A549 (cell line): ENCODE measurements at regions not wholly inside any gene's neighbourhood (a gene's known extent, or its start where the extent isn't known, plus 50 kb on each side); places are given as distances from the start of the nearest gene placed in this dataset.

Experiments
- BHLHE40 ChIP-seq: IDR thresholded peaks from 2 replicates; pipeline ENCODE4 v1.6.1; 2012; ENCODE audit warnings: low read depth, low read length, inconsistent platforms
- CBX8 ChIP-seq: fragments of 200-600 bp; sonication (generic); IDR thresholded peaks from 2 replicates; pipeline ENCODE4 v1.6.1; 2016
- CHD2 ChIP-seq: fragments of 150-350 bp; IDR thresholded peaks from 2 replicates; pipeline ENCODE4 v1.6.1; 2014; ENCODE audit warnings: low read length; ENCODE audit not compliant: partially characterized antibody
- EP300 ChIP-seq, 2 experiments: fragments of >200 bp; sonication (Bioruptor Twin); formaldehyde crosslinking; IDR thresholded peaks; 2 replicates in 1 of 2; 3 replicates in 1 of 2; pipeline ENCODE4 v1.6.1; 2016 to 2017
- JUNB ChIP-seq: fragments of >200 bp; sonication (Bioruptor Twin); formaldehyde crosslinking; IDR thresholded peaks from 2 replicates; pipeline ENCODE4 v1.6.1; 2016
- KDM1A ChIP-seq: fragments of 200-600 bp; sonication (generic); IDR thresholded peaks from 2 replicates; pipeline ENCODE4 v1.6.1; 2016; ENCODE audit warnings: low read depth, mild to moderate bottlenecking
- MAX ChIP-seq: IDR thresholded peaks from 2 replicates; pipeline ENCODE4 v1.6.1; 2012
- MAZ ChIP-seq: fragments of 150-350 bp; IDR thresholded peaks from 2 replicates; pipeline ENCODE4 v1.6.1; 2014; ENCODE audit warnings: antibody characterized with exemption, low read depth, low read length, borderline replicate concordance
- NR3C1 ChIP-seq: fragments of >200 bp; sonication (Bioruptor Twin); formaldehyde crosslinking; IDR thresholded peaks from 3 replicates; pipeline ENCODE4 v1.6.1; 2017
- POLR2A ChIP-seq: IDR thresholded peaks from 2 replicates; pipeline ENCODE4 v1.6.1; 2012; ENCODE audit warnings: mild to moderate bottlenecking, low read length
- POLR2AphosphoS2 ChIP-seq: conservative IDR thresholded peaks from 2 replicates; pipeline ENCODE4 v1.6.1; 2012; ENCODE audit warnings: low read length, improper control_type of control experiment, inconsistent platforms
- TF ChIP-seq, protein P1 (sequence below): fragments of >200 bp; sonication (Bioruptor Twin); formaldehyde crosslinking; IDR thresholded peaks from 3 replicates; pipeline ENCODE4 v1.5.1; 2016
- TF ChIP-seq, protein P2 (sequence below): fragments of 450-650 bp; IDR thresholded peaks from 2 replicates; pipeline ENCODE4 v1.6.1; 2014; ENCODE audit warnings: antibody characterized with exemption

- TF ChIP-seq, protein P1, sequence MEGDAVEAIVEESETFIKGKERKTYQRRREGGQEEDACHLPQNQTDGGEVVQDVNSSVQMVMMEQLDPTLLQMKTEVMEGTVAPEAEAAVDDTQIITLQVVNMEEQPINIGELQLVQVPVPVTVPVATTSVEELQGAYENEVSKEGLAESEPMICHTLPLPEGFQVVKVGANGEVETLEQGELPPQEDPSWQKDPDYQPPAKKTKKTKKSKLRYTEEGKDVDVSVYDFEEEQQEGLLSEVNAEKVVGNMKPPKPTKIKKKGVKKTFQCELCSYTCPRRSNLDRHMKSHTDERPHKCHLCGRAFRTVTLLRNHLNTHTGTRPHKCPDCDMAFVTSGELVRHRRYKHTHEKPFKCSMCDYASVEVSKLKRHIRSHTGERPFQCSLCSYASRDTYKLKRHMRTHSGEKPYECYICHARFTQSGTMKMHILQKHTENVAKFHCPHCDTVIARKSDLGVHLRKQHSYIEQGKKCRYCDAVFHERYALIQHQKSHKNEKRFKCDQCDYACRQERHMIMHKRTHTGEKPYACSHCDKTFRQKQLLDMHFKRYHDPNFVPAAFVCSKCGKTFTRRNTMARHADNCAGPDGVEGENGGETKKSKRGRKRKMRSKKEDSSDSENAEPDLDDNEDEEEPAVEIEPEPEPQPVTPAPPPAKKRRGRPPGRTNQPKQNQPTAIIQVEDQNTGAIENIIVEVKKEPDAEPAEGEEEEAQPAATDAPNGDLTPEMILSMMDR = no peak
- TF ChIP-seq KDM1A = no peak
- no peak for TF ChIP-seq CBX8
- TF ChIP-seq CHD2 = no peak
- no peak for TF ChIP-seq NR3C1
- TF ChIP-seq JUNB = no peak
- no peak for TF ChIP-seq POLR2AphosphoS2
- no peak for TF ChIP-seq MAZ
- no peak for TF ChIP-seq POLR2A
- TF ChIP-seq, protein P2, sequence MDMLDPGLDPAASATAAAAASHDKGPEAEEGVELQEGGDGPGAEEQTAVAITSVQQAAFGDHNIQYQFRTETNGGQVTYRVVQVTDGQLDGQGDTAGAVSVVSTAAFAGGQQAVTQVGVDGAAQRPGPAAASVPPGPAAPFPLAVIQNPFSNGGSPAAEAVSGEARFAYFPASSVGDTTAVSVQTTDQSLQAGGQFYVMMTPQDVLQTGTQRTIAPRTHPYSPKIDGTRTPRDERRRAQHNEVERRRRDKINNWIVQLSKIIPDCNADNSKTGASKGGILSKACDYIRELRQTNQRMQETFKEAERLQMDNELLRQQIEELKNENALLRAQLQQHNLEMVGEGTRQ = no peak
- TF ChIP-seq BHLHE40 = no peak
- TF ChIP-seq MAX = no peak
- TF ChIP-seq EP300 (IDR thresholded peaks at IDR 0.05) = no peak
Measured at GRCh38 chr13:63691474-63691873, 2275.8 kb upstream of the PCDH20 start.
